ENCODE measurements at regions not wholly inside any gene's neighbourhood (a gene's known extent, or its start where the extent isn't known, plus 50 kb on each side); places are given as distances from the start of the nearest gene placed in this dataset.

GRCh38 chr9:104286187-104286586, 192.1 kb downstream of the SMC2 start:
- no peak overlapping the region for H3K27ac Mint-ChIP-seq (ENCODE audit: unreplicated experiment)
- H3K36me3 Mint-ChIP-seq (ENCODE audit: unreplicated experiment): peaks cover 4% of the 10 kb centered on the region

GRCh38 chr9:104286799-104287198, 192.7 kb downstream of the SMC2 start:
- no peaks in the 10 kb centered on the region for H3K9me3 Mint-ChIP-seq (ENCODE audit: unreplicated experiment)
- no peak overlapping the region for H3K4me3 Mint-ChIP-seq (ENCODE audit: unreplicated experiment)
- no peak for TF ChIP-seq CTCF (IDR thresholded peaks at IDR 0.05; ENCODE audit: partially characterized antibody, unreplicated experiment)
- no peaks in the 10 kb centered on the region for H3K4me1 Mint-ChIP-seq (ENCODE audit: low read depth, unreplicated experiment)
- H3K36me3 Mint-ChIP-seq (ENCODE audit: unreplicated experiment): no peaks in the 10 kb centered on the region
- no peaks in the 10 kb centered on the region for H3K27me3 Mint-ChIP-seq (ENCODE audit: unreplicated experiment)
- no peak for DNase-seq
- H3K27ac Mint-ChIP-seq (ENCODE audit: unreplicated experiment): no peak overlapping the region

More at GRCh38 chr9:104286187-104286586, 192.1 kb downstream of the SMC2 start:
- DNase-seq: no peak
- no peak overlapping the region for H3K4me3 Mint-ChIP-seq (ENCODE audit: unreplicated experiment)
- H3K27me3 Mint-ChIP-seq (ENCODE audit: unreplicated experiment): peaks cover 2% of the 10 kb centered on the region
- H3K4me1 Mint-ChIP-seq (ENCODE audit: low read depth, unreplicated experiment): no peaks in the 10 kb centered on the region
- no peak for TF ChIP-seq CTCF (IDR thresholded peaks at IDR 0.05; ENCODE audit: partially characterized antibody, unreplicated experiment)
- H3K9me3 Mint-ChIP-seq (ENCODE audit: unreplicated experiment): no peaks in the 10 kb centered on the region

GRCh38 chr9:104287253-104287878, 193.3 kb downstream of the SMC2 start:
- no peaks in the 10 kb centered on the region for H3K4me1 Mint-ChIP-seq (ENCODE audit: low read depth, unreplicated experiment)
- H3K36me3 Mint-ChIP-seq (ENCODE audit: unreplicated experiment): no peaks in the 10 kb centered on the region
- no peak for DNase-seq
- H3K9me3 Mint-ChIP-seq (ENCODE audit: unreplicated experiment): no peaks in the 10 kb centered on the region
- TF ChIP-seq CTCF (IDR thresholded peaks at IDR 0.05; ENCODE audit: partially characterized antibody, unreplicated experiment): no peak
- H3K27me3 Mint-ChIP-seq (ENCODE audit: unreplicated experiment): no peaks in the 10 kb centered on the region
- no peak overlapping the region for H3K4me3 Mint-ChIP-seq (ENCODE audit: unreplicated experiment)
- H3K27ac Mint-ChIP-seq (ENCODE audit: unreplicated experiment): no peak overlapping the region

- H3K36me3 Mint-ChIP-seq (ENCODE audit: unreplicated experiment): no peaks in the 10 kb centered on the region
- TF ChIP-seq CTCF (IDR thresholded peaks at IDR 0.05; ENCODE audit: partially characterized antibody, unreplicated experiment): no peak
- DNase-seq: no peak
- H3K27me3 Mint-ChIP-seq (ENCODE audit: unreplicated experiment): no peaks in the 10 kb centered on the region
- no peak overlapping the region for H3K27ac Mint-ChIP-seq (ENCODE audit: unreplicated experiment)
- H3K9me3 Mint-ChIP-seq (ENCODE audit: unreplicated experiment): no peaks in the 10 kb centered on the region
- no peak overlapping the region for H3K4me3 Mint-ChIP-seq (ENCODE audit: unreplicated experiment)
- no peaks in the 10 kb centered on the region for H3K4me1 Mint-ChIP-seq (ENCODE audit: low read depth, unreplicated experiment)
Measured at GRCh38 chr9:104293877-104294276, 199.8 kb downstream of the SMC2 start.

- Mint-ChIP-seq H3K4me3 (ENCODE audit: unreplicated experiment) (no peak overlapping the region), H3K36me3 (ENCODE audit: unreplicated experiment) (peaks cover 6% of the 10 kb centered on the region), H3K9me3 (ENCODE audit: unreplicated experiment) (no peaks in the 10 kb centered on the region), H3K27ac (ENCODE audit: unreplicated experiment) (no peak overlapping the region), H3K27me3 (ENCODE audit: unreplicated experiment) (no peaks in the 10 kb centered on the region), H3K4me1 (ENCODE audit: low read depth, unreplicated experiment) (no peaks in the 10 kb centered on the region)
- no peak for TF ChIP-seq CTCF (IDR thresholded peaks at IDR 0.05; ENCODE audit: partially characterized antibody, unreplicated experiment)
- DNase-seq: no peak
Measured at GRCh38 chr9:104300124-104300523, 203.9 kb upstream of the OR13F1 start.
